NCI-H526 treated with DMSO at 0.1 percent for 48 hours (cell line): ENCODE measurements at regions not wholly inside any gene's neighbourhood (a gene's known extent, or its start where the extent isn't known, plus 50 kb on each side); places are given as distances from the start of the nearest gene placed in this dataset.

Source experiments
- DNase-seq: peaks from one replicate; lab custom pipeline; 2025; lab: John Stamatoyannopoulos, UW

DNA sequence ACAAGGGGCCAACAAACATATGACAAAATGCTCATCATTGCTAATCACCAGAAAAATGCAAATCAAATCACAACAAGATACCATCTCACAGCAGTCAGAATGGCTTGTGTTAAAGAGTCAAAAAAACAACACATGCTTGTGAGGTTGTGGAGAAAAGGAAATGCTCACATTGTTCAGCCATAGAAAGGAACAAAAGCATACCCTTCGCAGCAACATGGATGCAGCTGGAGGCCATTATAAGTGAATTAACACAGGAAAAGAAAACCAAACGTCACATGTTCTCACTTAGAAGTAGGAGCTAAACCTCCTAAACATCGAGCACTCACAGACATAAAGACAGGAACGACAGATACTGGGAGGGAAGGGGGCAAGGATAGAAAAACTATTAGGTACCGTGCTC is 678.4 kb upstream of the GRM7 start:
- DNase-seq = no peak

DNA sequence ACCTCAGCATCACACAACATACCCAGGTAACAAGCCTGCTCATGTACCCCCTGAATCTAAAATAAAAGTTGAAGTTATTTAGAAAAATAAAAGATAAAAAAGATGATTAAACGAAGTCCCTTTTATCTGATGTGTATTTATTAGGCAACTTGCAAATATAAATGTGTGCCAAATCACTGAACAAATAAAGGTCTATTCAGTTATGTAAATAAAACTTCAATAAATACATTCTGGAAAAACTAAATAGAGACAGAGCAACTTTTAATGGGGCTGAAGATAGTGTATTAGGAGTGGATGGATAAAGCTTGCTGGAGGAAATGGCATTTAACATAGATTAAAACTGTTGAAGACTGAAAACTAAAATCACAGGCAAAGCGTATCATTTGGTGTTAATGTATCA is 678.0 kb upstream of the GRM7 start:
- DNase-seq = no peak

DNA sequence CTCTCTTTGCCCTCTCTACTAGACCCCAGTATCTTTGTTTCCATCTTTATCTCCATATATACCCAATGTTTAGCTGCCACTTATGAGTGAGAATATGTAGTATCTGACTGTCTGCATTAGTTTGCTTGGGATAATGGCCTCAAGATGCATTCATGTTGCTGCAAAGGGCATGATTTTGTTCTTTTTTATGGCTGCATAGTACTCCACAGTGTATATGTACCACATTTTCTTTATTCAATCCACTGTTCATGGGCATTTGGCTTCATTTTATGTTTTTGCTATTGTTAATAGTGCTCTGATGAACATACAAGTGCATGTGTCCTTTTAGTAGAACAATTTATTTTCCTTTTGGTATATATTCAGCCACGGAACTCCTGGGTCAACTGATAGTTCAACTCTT is 671.5 kb upstream of the GRM7 start:
- DNase-seq = no peak

DNA sequence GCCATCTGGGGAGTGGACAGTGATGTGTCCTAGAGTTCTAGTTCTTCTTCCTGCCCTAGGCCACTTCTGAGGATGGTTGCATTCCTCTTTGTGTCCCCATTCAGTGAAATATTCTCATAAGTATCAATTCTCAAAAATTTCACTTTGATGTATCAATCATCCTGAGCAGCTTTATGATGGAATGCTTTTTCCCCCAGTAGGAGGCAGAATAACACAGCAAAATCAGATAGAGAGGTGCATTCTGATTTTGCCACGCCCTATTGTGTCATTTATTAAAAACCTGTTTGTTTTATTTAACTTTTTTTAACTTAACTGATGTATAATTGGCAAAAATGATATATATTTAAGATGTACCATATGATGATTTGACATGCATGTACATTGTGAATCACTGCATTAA is 656.0 kb upstream of the GRM7 start:
- DNase-seq = no peak

DNA sequence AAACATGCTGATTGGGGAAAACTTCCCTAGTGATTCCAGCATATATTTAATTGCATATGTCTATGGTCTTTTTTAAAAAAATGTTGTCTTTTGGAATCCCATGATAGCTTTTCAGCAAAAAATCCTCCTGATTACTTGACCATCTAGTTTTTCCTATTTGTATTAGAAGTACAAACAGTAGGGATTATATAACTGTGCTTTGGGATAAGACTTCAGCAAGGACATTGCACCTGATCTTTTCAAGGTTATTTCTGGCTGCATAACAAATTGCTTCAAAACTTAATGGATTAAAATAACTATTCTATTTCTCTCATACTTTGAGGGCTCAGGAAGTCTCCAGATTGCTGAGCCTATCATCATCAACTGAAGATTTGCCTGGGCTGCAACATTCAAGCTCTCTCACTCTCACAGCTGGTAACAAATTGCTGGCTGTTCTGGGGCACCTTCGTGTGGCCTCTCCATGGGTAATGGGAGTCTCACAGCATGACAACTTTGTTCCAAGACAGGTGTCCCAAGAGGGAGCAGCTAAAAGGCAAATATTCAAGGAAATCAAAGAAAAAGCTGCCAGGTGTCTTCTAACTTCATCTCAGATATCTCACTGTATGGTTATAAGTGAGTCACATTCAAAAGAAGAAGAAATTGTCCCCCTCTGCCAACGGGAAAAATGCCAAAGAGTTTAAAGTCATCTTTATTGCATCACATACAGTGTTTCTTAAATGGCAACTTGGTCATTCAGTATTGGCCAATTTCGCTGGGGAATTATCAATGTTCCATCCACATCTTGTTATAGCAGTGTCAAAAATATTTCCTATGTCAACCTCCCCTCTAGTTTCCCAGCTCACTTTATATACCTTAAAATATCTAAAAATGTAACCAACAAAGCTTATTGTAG is 644.5 kb upstream of the GRM7 start:
- DNase-seq = no peak

DNA sequence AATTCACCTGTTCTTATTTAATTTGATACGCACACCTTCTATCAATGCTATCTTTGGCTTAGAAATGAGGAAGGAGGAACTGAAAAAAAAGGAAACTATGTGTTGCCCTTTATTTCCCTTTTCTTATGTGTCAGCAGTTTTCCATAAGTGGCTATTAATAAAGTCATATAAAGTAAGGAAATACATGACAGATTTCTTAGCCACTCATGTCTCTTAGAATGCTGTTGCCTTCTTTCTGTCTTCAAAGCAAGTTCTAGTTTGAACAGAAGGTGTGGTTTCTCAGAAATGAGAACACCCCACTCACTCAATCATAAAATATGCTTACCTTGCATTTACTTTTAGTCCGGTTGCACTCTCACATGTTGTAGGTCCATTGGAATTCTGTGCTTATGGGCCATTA is 640.5 kb upstream of the GRM7 start:
- DNase-seq = no peak

DNA sequence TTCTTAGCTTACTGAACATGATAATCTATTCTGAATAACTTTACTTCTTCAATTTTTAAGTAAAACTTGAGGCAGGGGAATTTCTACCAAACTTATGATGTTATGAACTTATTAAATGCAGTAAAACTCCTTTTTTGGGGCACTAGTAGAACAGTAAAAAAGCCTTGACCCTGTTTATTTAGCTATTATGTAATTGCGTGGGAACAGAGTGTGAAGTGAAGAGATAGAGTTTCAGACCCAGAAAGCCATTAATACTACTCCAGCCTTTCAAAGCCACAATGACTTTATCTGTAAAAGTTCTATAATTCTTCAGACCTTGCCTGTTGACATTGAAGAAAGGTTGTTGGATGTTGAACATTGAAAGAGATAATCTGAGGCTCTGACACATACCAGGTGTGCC is 638.8 kb upstream of the GRM7 start:
- no peak for DNase-seq

DNA sequence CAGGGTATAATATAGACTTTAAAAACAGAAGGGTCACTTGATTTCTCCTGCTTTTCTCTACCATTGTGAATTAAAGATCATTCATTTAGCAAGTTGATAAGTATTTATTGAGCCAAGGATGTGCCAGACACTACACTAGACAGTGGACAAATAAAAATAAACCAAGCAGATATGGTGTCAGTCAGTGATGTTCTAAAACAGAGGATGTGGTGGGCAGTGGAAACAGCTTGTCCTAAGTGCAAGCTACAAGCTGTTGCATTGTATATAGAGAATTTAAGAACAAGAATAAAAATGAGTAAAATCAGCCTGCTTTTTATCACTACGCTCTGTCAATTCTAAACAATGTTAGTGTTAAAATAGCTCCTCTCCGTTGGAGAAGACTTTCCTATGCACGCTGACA is 637.3 kb upstream of the GRM7 start:
- no peak for DNase-seq

DNA sequence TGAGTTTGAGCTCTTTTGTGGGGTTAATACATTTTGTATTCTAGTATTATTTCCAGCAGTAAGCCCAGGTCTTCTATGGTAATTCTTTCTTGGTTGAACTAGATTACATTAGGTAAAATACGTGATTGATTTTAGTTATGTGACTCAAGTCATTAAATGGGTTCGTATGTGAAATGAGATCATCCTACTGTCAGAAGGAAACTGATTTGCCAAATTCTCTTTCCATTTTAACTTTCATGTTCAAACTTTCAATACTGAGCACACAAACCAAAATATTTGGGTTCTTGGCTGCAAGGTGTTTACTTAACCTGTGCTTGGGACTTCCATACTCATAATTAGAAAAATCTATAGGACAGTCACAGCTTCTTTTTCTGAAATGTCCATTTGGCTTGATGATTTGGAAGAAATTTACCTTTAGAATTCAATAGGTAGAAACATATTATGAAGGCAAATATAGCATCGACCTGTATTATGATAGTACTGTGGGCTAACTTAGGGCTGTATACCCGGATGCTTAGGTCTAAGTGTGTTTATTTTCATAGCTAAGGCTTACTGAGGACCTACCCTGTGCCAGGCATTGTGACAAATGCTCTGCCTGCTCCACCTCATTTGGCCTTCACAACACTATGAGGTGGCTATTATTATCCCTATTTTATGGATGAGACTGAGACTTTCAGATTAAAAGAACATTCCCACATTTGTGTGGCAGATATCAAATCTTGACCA is 631.8 kb upstream of the GRM7 start:
- DNase-seq = no peak

DNA sequence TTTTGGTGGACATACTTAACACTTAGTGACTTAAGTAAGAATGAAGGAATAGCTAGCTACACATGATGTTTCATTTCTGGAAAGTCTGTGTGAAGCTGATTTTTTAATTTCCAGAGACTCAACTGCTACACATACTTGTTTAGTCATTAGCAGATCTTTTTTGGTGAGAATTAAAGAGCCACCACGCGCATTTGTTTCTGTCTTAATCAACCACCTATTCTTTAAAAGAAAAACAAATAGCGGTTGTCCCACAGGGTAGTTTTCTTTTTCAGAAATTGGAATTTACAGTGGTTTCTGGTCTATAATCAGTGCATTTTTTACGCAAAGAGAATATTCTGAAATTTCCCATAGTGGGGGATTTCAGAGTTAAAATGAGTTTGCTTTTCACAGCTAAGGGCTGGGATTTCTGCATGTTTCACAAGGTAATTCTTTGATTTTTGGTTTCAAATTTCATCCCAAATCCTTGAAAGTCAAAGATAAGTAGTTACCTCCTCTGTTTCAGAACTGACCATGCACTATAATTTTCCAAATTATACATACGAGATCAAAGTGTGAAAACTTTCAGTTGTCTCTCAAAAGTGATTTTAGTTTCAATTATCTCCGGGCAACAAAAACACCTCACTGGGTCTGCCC is 631.0 kb upstream of the GRM7 start:
- no peak for DNase-seq

DNA sequence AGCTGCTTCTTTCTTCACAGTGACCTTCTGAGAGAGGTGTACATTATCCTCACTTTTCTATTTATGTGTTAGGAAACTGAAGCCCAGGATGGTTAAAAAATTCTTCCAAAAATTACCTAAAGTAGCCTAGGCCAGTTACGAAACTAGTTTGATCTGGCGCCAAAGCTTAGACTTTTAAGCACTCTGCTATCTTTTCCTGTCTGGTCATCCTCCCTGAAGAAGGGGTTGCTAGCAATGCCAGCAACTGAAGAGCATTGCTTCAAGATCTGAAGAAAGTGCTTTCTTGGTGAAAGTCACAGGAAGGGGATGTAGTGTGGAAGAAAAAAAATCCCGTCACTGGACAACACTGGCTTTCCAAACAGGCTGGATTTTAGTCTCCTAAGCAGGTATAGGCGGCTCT is 618.8 kb upstream of the GRM7 start:
- DNase-seq = no peak

DNA sequence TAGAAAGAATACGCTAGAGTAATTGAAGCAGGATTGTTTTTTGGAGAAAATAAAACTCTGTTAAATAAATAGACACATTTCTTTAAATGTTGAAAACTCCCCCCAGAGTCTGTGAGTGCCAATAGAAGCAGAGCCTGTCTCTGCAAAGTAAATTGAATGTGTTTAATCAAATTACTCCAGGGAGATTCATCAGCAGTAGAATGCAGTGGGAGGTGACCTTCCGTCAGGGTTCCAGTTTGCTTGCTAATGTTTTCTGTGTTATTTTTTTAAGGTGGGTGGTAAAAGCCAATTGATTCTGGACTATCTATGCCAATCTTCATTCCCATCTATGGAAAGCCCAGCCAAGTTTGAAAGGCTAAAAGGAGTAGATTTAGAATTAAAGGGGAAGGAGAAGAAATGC is 612.4 kb upstream of the GRM7 start:
- no peak for DNase-seq

DNA sequence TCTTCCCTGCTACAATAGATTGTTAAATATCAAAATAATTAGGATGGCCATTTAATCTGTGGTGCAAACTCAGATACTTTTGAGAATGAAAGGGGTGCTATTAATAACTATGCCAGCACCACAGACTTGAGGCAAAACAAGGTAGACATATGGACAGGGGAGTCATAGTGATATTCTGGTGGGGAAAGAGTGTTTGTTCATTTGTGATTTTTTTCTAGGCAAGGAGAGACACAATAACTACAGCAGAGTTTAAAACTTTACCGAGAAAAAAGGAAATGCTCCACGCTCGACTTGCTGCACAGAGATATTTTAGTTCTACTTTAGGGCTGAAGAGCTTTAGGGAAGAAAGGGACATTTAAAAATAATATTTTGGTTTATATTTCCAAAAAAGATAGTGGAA is 611.2 kb upstream of the GRM7 start:
- no peak for DNase-seq

DNA sequence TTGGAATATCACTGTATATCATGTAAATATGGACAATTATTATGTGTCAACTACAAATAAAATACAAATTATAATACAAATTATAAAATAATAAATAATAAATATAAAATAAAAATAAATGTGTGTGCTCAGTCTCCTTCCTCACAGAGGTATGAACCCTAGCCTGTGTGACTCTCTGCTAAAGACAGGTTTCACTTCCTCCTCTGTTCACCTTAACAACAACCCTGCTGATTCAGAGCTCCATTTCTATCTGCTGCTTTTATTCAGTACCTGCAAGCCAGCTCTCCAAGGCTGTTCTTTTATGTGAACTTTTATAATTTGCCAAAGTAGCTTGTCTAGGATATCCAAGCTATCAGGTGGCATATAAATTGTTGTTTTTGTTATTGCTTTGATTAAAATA is 610.7 kb upstream of the GRM7 start:
- no peak for DNase-seq

DNA sequence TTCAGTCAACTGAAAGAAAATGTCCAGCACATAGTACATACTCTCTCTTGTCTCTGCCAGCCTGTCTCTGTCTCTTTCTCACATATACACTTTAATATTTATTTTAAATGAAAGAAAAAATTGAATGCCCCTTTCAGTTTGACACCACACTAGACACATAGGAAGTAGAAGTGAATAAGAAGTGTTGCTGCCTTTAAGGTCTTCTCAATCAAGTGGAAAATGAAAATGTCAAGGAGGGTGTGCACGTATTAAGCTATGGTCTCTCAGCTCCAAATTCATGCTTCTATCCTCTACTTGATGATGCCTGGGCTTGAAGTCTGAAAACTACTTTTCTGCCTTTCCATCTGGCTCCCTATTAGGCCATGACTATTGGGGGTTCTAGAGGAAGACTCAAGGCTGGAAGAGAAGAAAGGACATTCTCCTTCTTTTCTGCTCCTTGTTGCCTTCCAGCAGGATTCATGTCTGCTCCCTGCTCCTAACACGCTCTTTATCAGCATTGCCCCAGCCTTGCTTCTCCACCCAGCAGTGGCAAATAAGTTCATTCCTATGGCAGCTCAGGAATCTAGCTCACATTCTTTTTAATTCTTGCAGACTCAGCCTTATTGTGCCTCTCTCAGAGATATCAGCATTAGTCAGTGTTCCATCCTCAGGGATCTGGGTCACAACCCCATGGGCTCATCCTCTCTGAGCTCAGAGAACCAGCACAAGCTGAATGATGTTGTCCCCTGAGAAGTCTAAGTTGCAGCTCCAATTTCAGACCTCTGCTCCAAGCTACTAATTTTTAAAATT is 609.1 kb upstream of the GRM7 start:
- DNase-seq = no peak

DNA sequence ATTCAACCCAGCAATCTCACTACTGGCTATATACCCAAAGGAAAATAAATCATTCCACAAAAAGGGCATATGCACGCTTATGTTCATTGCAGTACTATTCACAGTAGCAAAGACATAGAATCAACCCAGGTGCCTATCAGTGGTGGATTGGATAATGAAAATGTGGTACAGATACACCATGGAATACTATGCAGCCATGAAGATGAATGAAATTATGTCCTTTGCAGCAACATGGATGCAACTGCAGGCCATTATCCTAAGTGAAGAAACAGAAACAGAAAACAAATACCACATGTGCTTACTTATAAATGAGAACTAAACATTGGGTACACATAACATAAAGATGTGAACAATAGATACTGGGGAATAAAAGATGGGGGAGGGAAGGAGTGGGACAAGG is 606.4 kb upstream of the GRM7 start:
- no peak for DNase-seq

DNA sequence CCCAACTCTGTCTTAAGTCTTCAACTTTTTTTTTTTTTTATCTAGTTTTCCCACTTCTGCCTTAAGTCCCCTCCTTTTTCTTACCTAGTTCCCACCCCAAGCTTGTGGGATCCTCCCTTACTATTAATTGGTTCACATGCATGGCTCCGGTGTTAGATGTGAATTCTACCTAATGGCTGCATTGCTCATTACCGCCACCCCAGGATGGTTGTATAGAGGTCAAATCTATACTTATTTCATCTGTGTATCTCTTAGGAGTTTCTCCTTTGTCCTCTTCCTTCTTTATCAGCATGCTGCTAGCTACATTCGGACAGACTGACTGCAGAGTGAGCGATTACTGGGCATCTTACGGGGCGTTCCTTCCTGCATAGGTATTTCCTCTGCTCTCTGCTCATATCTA is 605.7 kb upstream of the GRM7 start:
- DNase-seq = no peak

DNA sequence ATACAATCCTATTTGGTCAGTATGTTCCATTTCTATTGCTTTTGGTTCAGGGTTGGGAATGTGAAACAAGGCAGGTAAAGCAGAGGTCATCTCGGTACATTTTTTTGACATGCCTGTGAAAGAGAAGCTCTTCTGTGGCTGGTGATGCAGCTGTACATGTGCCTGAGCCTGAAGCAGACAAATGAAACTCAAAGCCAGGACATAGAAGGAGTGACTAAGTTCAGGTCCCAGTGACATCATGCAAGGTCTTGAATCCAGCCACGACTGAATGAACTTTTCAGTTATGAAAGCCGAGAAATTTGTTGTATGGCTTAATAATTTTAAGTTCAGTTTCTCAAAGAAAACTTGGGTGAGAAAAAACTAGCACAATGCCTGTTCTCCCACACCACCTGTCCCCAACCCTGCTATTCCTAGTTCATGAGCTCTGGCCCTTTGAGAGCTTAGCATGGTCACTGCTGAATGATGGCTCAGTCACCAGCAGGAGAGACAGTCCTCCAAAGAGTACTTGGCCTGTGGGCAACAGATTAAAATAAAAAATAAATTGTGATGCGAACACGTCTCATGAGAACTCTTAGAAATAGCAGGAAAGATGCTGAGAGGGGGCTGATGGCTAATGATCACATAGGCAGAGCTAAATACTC is 600.2 kb upstream of the GRM7 start:
- no peak for DNase-seq

DNA sequence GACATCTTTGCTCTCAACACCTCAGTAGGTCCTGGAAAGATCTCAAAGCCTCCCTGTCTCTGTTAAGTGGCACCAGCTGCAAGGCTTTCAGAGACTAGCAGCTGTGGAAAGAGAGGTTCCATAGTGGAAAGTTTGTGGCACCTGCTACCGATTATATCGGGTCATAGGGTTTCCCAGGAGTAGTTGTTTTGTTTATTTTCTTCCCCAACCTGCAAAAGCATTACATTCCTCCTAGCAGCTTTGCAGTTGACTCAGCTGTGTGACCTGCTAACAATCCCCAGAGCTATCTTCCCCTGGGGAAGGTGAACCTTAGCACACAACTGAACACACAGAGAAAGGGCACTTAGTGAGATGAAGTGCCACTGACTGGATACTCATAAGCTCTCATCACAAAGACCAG is 598.9 kb upstream of the GRM7 start:
- DNase-seq = no peak

DNA sequence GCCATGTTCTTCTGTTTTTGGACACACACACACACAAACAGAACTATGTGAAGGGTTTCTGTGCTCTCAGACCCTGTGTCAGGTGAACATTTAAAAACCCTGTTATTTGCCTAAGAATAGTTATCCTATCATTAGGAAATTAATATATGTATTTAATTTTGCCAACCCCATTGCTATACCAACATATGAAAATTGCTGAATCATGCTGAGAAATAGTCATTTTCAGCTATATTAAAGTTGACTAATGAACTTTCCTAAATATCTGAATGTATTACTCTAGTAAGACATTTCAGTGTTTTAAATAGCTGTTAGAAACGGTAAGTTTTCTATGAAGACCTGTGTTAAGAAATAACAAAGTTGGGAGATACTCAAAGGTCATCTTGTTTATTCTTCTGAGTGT is 596.9 kb upstream of the GRM7 start:
- no peak for DNase-seq

DNA sequence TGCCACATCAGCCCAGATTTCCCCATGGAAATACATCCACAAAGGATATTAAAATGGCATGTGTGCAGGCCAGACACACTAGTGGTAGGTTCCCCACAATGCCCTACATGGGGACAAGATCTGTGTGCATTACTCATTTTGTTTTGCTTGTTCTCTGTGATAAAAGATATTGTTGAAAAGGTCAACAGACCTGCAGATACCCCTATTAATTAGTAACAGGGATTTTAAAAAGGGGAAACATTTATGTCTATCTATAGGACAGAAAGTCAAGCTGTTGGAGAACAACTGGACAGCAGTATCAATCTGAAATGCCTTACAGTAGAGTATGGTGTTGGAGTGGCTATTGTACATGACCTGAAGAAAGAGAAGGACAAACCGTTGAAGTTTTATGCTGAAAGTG is 596.0 kb upstream of the GRM7 start:
- DNase-seq = no peak

DNA sequence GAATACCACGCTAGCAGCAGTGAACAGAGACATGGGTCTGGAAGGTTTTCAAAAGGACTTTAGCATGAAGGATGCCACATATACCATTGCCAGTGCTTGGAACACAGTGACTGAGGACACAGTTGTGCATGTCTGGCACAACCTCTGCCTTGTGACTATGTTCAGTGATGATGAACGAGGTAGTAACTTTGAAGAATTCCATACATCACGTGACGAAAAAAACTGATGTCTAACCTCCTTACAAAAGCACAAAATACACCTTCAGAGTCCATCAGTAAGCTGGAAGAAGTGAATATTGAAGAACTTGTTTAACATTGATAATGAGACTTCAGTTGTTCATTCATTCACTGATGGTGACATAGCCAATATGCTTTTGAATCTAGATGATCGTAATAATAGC is 594.8 kb upstream of the GRM7 start:
- no peak for DNase-seq
